Smooth muscle cell (in vitro differentiated cells): ENCODE measurements at regions not wholly inside any gene's neighbourhood (a gene's known extent, or its start where the extent isn't known, plus 50 kb on each side); places are given as distances from the start of the nearest gene placed in this dataset.

ENCODE experiments used
- DNase-seq: peaks from one replicate; lab custom pipeline; 2025; ENCODE audit not compliant: unreplicated experiment; lab: John Stamatoyannopoulos, UW
- H2AFZ ChIP-seq: fragments of 200-600 bp; sonication (generic); 2 replicates; pipeline ENCODE4 v1.6.0; 2016; ENCODE audit warnings: antibody characterized with exemption, low read depth, mild to moderate bottlenecking
- H3F3A ChIP-seq: fragments of 200-600 bp; sonication (generic); 2 replicates; pipeline ENCODE4 v1.6.0; 2017; ENCODE audit warnings: antibody characterized with exemption, low read depth
- H3K27ac ChIP-seq: fragments of 200-600 bp; sonication (generic); 2 replicates; pipeline ENCODE4 v1.5.1; 2016; ENCODE audit warnings: low read depth, mild to moderate bottlenecking
- H3K27me3 ChIP-seq: fragments of 200-600 bp; sonication (generic); 2 replicates; pipeline ENCODE4 v1.6.1; 2016; ENCODE audit warnings: low read depth, mild to moderate bottlenecking
- H3K36me3 ChIP-seq: fragments of 200-600 bp; sonication (generic); 2 replicates; pipeline ENCODE4 v1.5.1; 2016; ENCODE audit warnings: low read depth
- H3K4me1 ChIP-seq: fragments of 200-600 bp; sonication (generic); 2 replicates; pipeline ENCODE4 v1.5.1; 2016; ENCODE audit warnings: low read depth
- H3K4me2 ChIP-seq: fragments of 200-600 bp; sonication (generic); 2 replicates; pipeline ENCODE4 v1.6.0; 2016; ENCODE audit warnings: mild to moderate bottlenecking
- H3K4me3 ChIP-seq: fragments of 200-600 bp; sonication (generic); 2 replicates; pipeline ENCODE4 v1.5.1; 2016; ENCODE audit warnings: mild to moderate bottlenecking
- H3K79me2 ChIP-seq: fragments of 200-600 bp; sonication (generic); 2 replicates; pipeline ENCODE4 v1.6.0; 2016; ENCODE audit warnings: low read depth, mild to moderate bottlenecking
- H3K9ac ChIP-seq: fragments of 200-600 bp; sonication (generic); 2 replicates; pipeline ENCODE4 v1.6.0; 2016; ENCODE audit warnings: low read depth
- H3K9me3 ChIP-seq: fragments of 200-600 bp; sonication (generic); replicated peaks from 2 replicates; pipeline ENCODE4 v1.5.1; 2016; ENCODE audit warnings: low read depth
- H4K20me1 ChIP-seq: fragments of 200-600 bp; sonication (generic); 2 replicates; pipeline ENCODE4 v1.6.0; 2016; ENCODE audit warnings: low read depth
- CTCF ChIP-seq: fragments of 200-600 bp; sonication (generic); IDR thresholded peaks from 2 replicates; pipeline ENCODE4 v1.5.1; 2017; ENCODE audit warnings: borderline replicate concordance, mild to moderate bottlenecking, antibody characterized with exemption; ENCODE audit not compliant: insufficient read depth, poor library complexity, severe bottlenecking
- WGBS: methylation state at CpG from one replicate; pipeline ENCODE4 v1.1.7; 2016; ENCODE audit warnings: low lambda C conversion rate; 5-methylcytosine and 5-hydroxymethylcytosine counted together

GRCh38 chr9:28064241-28064815 is 491.0 kb upstream of the C9orf72 start:
- Histone ChIP-seq H3K79me2 (no peaks in the 10 kb centered on the region), H3K27ac (no peak overlapping the region), H3K27me3 (no peaks in the 10 kb centered on the region), H3K36me3 (no peaks in the 10 kb centered on the region), H3K9ac (no peak overlapping the region), H4K20me1 (no peaks in the 10 kb centered on the region), H3K9me3 (no peaks in the 10 kb centered on the region), H3K4me3 (no peak overlapping the region), H3F3A (no peaks in the 10 kb centered on the region), H3K4me1 (no peaks in the 10 kb centered on the region), H3K4me2 (no peak overlapping the region), H2AFZ (no peak overlapping the region)
- no peak for DNase-seq
- no peak for TF ChIP-seq CTCF
- WGBS = 89% methylated on average over 9 of the region's 9 CpGs

GRCh38 chr9:28073270-28073669 is 500.0 kb upstream of the C9orf72 start:
- Histone ChIP-seq H3K36me3 (no peaks in the 10 kb centered on the region), H3K9ac (no peak overlapping the region), H3K27me3 (no peaks in the 10 kb centered on the region), H2AFZ (no peak overlapping the region), H3K27ac (no peak overlapping the region), H3K79me2 (no peaks in the 10 kb centered on the region), H3K9me3 (no peaks in the 10 kb centered on the region), H3K4me2 (no peak overlapping the region), H3F3A (peaks cover 6% of the 10 kb centered on the region), H3K4me1 (no peaks in the 10 kb centered on the region), H3K4me3 (no peak overlapping the region), H4K20me1 (no peaks in the 10 kb centered on the region)
- DNase-seq = no peak
- TF ChIP-seq CTCF = peak; percentile 71
- WGBS = 33% methylated on average over 1 of the region's 1 CpG

DNA sequence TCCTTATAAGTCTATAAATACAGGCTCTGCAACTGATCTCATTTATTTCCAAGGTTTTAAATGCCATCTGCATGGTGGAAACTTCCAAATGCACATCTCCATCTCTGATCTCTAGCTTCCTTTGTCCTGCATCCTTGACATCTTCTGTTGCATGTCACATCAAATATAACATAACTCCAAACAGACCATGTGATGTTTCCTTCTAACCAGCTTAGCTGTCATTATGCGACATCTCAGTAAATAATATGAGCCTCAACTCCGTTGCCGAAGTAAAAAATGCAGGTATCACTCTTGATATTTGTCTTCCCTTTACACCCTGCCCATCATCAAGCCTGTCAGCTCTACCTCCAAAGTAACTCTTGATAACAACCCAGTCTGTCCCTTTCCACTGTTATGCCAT is 506.4 kb upstream of the C9orf72 start:
- TF ChIP-seq CTCF = no peak
- Histone ChIP-seq H3F3A (peaks cover 6% of the 10 kb centered on the region), H3K27ac (no peak overlapping the region), H3K9me3 (no peaks in the 10 kb centered on the region), H3K4me2 (no peak overlapping the region), H2AFZ (no peak overlapping the region), H3K27me3 (no peaks in the 10 kb centered on the region), H3K36me3 (no peaks in the 10 kb centered on the region), H3K4me3 (no peak overlapping the region), H3K9ac (no peak overlapping the region), H3K4me1 (no peaks in the 10 kb centered on the region), H4K20me1 (no peaks in the 10 kb centered on the region), H3K79me2 (no peaks in the 10 kb centered on the region)
- WGBS = 100% methylated on average over 3 of the region's 3 CpGs
- DNase-seq = no peak

- 67% methylated on average over 3 of the region's 3 CpGs for WGBS
- Histone ChIP-seq H3K79me2 (no peaks in the 10 kb centered on the region), H2AFZ (no peak overlapping the region), H3K27ac (no peak overlapping the region), H3K4me2 (no peak overlapping the region), H3K4me1 (no peaks in the 10 kb centered on the region), H3K4me3 (no peak overlapping the region), H3K36me3 (no peaks in the 10 kb centered on the region), H3K9me3 (no peaks in the 10 kb centered on the region), H3F3A (peaks cover 5% of the 10 kb centered on the region), H3K27me3 (no peaks in the 10 kb centered on the region), H3K9ac (no peak overlapping the region), H4K20me1 (no peaks in the 10 kb centered on the region)
- no peak for TF ChIP-seq CTCF
- no peak for DNase-seq
These were observed 509.4 kb upstream of the C9orf72 start for GRCh38 chr9:28082671-28083070.
